Activated T-cell treated with anti-CD3 and anti-CD28 coated beads, Interleukin-2, amount 50 U/mL, for 72 hours (primary cell): ENCODE measurements at regions not wholly inside any gene's neighbourhood (a gene's known extent, or its start where the extent isn't known, plus 50 kb on each side); places are given as distances from the start of the nearest gene placed in this dataset.
"Not testable (repeated sequence)": the region's sequence is repeated elsewhere in the genome, so short reads cannot be mapped to it uniquely, and the experiment has no call there.

Experiments
- ATAC-seq, 2 donors: fragments of 150-1000 bp; cut with Tn5 transposase; replicated peaks in 1 of 2; 2 replicates each; pipeline ENCODE4 v1.10.0; 2021; ENCODE audit warnings: moderate library complexity in 2 of 2, mild to moderate bottlenecking in 1 of 2
- DNase-seq, 2 donors: peaks; one replicate each; pipeline ENCODE4 v3.0.0; 2021 to 2022; ENCODE audit warnings: mixed read lengths in 1 of 2
- H3K27ac Mint-ChIP-seq: one replicate; pipeline ENCODE4 v1.8.0; 2022; ENCODE audit warnings: mild to moderate bottlenecking, moderate library complexity, mixed read lengths
- H3K27me3 Mint-ChIP-seq: one replicate; pipeline ENCODE4 v1.8.0; 2022; ENCODE audit warnings: low read depth, mixed read lengths
- H3K36me3 Mint-ChIP-seq, 2 donors: one replicate each; pipeline ENCODE4 v1.8.0; 2022; ENCODE audit warnings: mixed read lengths in 2 of 2, mild to moderate bottlenecking in 1 of 2; ENCODE audit not compliant: insufficient read depth in 2 of 2
- H3K4me1 Mint-ChIP-seq: one replicate; pipeline ENCODE4 v1.8.0; 2022; ENCODE audit warnings: low read depth, mixed read lengths
- H3K4me3 Mint-ChIP-seq, 2 donors: one replicate each; pipeline ENCODE4 v1.8.0; 2022; ENCODE audit warnings: mild to moderate bottlenecking in 2 of 2, mixed read lengths in 2 of 2, moderate library complexity in 2 of 2
- H3K9me3 Mint-ChIP-seq, 2 donors: one replicate each; pipeline ENCODE4 v1.8.0; 2022; ENCODE audit warnings: mixed read lengths in 2 of 2

DNA sequence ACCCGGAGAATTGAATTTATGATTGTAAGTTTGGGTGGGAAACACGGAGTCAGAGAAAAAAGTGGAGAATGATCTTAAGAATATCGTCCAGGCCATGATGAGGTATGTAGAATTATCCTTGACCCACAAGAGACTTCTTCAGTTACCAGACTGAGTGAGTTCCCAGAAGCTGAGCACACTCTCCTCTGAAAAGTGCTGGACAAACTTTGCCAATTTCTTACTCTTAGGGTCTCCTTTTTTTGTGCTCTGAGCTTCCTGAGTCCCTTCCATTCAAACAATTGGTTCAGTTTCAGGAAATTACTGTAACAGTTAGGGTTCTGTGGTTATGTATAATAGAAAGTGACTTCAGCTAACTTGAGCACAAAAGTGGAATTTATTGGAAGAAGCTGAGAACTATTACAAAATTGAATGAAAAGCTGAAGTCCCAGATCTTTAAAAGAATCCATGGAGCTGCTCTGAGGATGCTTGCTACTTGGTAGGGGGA is 50.6 kb upstream of the EHBP1 start:
- no peaks in the 10 kb centered on the region for H3K4me1 Mint-ChIP-seq
- DNase-seq: no peak
- peaks cover 8% of the 10 kb centered on the region for H3K27me3 Mint-ChIP-seq
- no peak for ATAC-seq
- H3K9me3 Mint-ChIP-seq: peaks cover 0 to 3% of the 10 kb centered on the region in 2 donors
- H3K36me3 Mint-ChIP-seq: no peaks in the 10 kb centered on the region
- no peak overlapping the region for H3K27ac Mint-ChIP-seq
- H3K4me3 Mint-ChIP-seq: no peak overlapping the region

DNA sequence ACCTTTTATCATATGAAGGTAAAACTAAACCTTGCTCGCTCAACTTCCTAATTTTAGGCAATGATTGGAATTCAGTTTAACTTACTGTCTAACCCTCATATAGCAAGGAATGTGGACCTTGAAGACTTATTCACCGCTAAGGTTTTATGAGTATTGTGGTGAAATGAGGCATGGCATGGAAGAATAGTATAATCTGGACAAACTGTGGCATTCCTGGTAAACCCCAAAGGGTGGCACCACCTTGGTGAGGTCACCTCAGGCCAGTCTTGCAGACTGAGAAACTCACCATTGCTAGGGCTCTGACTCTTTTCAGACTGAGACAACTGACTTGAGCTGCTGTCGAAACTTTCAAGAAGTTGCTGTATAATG is 51.1 kb upstream of the EHBP1 start:
- no peak overlapping the region for H3K27ac Mint-ChIP-seq
- ATAC-seq (no peak), DNase-seq (no peak)
- H3K36me3 Mint-ChIP-seq: no peaks in the 10 kb centered on the region
- H3K4me1 Mint-ChIP-seq: no peaks in the 10 kb centered on the region
- H3K27me3 Mint-ChIP-seq: peaks cover 8% of the 10 kb centered on the region
- no peak overlapping the region for H3K4me3 Mint-ChIP-seq
- peaks cover 2 to 3% of the 10 kb centered on the region in 2 donors for H3K9me3 Mint-ChIP-seq

DNA sequence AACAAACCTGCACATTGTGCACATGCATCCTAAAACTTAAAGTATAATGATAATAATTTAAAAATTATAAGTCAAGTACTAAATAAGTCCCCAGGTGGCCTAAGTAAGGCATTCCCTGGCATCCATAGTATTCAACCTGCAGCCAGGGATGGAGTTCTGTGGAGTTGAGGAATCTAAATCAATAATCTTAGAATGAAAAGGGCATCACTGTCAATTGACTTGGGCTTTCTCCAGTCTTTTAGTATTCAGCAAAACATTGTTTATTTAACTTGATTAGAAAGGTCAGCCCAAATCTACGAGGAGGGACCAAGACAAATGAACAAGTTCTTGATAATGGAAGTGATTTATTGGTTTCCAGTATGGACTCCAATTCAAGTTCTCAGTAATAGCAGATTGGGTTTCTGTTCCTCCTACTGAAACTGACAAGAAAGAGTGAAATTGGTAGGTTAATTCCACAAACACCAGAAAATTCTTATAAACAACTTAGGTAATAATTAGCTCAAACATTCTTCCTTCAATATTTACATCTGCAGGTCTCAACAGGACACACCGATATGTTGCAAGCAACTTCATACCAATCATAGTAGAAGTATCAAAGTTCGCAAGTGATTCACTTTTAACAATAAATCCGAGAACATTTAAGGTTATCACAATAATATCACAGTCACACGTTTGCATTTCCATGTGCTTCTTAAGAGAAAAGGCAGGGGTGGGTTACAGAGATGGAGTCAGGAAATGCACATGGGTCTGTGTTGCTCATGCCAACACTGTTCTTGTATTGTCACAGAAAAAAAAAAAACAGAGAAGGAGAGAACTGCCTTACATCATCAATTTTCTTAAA is 51.7 kb upstream of the EHBP1 start:
- H3K27me3 Mint-ChIP-seq: peaks cover 8% of the 10 kb centered on the region

DNA sequence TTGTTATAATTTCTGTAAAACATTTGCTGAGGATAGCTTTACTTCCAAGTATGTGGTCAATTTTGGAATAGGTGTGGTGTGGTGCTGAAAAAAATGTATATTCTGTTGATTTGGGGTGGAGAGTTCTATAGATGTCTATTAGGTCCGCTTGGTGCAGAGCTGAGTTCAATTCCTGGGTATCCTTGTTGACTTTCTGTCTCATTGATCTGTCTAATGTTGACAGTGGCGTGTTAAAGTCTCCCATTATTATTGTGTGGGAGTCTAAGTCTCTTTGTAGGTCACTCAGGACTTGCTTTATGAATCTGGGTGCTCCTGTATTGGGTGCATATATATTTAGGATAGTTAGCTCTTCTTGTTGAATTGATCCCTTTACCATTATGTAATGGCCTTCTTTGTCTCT is 56.4 kb upstream of the EHBP1 start:
- not testable (repeated sequence) for ATAC-seq, DNase-seq, H3K4me3 Mint-ChIP-seq, H3K9me3 Mint-ChIP-seq, H3K27me3 Mint-ChIP-seq, H3K36me3 Mint-ChIP-seq, H3K4me1 Mint-ChIP-seq, H3K27ac Mint-ChIP-seq

More for the DNA sequence above, 51.7 kb upstream of the EHBP1 start:
- ATAC-seq: no peak
- Mint-ChIP-seq H3K36me3 (no peaks in the 10 kb centered on the region), H3K4me3 (no peak overlapping the region), H3K9me3 (peaks cover 2 to 3% of the 10 kb centered on the region in 2 donors), H3K4me1 (no peaks in the 10 kb centered on the region), H3K27ac (no peak overlapping the region)
- DNase-seq: no peak

DNA sequence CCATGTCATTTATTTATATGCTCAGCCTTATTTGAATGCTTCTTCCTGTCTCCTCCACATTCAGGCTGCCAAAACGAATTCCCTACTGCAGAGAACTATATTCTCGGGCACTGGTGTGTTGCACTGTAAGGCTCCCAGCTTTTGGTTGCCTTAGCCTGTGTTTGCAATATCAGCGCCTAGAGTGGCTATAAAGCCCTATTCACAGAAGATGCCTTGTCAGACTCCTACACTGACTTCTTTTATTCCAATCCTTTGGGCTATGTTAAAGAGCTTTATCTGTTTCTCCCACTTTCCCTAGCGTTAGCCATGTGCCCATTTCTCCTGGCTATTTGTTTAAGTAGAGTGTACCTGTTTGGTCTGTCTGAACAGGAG is 62.4 kb upstream of the EHBP1 start:
- Mint-ChIP-seq H3K27ac (no peak overlapping the region), H3K27me3 (no peaks in the 10 kb centered on the region), H3K36me3 (no peaks in the 10 kb centered on the region), H3K4me3 (no peak overlapping the region), H3K4me1 (no peaks in the 10 kb centered on the region), H3K9me3 (no peaks in the 10 kb centered on the region)
- DNase-seq (no peak), ATAC-seq (no peak)

DNA sequence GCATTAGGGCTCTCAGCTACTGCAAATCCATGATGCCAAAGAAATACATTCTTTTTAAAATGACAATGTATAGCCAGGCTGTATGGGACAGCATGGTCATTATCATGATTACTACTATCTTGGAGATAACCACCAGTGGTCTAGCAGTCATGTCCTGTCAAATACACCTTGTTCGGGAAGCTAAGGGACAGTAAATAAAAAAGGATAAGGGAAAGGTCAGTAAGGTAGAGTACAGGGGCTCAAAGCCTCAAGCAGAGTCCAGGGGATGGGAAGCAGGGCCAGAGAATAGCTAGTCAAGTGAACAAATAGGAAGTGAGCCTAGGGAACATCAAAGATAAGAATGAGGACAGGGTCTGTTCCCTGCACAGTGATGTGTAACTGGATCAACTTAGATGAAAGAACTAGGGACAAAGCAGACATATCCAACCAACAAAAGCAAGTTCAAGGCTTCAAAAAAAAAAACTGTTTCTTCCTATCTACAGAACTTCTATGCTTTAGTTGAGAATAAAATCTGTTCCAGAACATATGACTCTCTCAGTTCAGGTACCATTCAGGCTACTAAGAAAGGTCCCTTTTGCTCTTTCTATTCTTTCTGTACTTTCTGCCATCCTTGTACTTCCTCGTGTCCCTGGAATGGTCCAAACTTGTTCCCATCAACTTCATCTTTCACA is 62.9 kb upstream of the EHBP1 start:
- H3K27me3 Mint-ChIP-seq: no peaks in the 10 kb centered on the region
- ATAC-seq: no peak
- no peaks in the 10 kb centered on the region for H3K4me1 Mint-ChIP-seq
- H3K9me3 Mint-ChIP-seq: no peaks in the 10 kb centered on the region
- no peak for DNase-seq
- no peak overlapping the region for H3K4me3 Mint-ChIP-seq
- H3K27ac Mint-ChIP-seq: no peak overlapping the region
- H3K36me3 Mint-ChIP-seq: no peaks in the 10 kb centered on the region

DNA sequence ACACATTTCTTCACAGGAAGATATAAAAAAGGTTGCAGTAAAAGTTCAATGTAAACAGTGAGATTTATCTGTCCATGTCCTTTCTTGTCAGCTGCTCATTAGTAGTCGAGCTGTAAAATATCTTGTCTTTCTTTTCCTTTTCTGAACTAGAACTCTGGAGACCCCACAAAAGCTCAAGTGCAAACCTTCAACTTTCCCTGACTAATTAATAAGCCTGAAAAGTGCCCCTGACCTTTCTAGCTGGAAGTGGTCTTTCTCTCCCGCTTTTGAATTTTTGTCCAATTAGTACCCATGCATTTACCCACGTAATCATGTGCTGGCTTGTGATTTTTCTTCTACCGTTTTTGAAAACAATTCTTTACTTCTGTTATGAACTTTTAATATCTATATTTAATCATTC is 63.6 kb upstream of the EHBP1 start:
- Mint-ChIP-seq H3K9me3 (peaks cover 0 to 2% of the 10 kb centered on the region in 2 donors), H3K27me3 (no peaks in the 10 kb centered on the region), H3K4me3 (no peak overlapping the region), H3K36me3 (no peaks in the 10 kb centered on the region), H3K4me1 (no peaks in the 10 kb centered on the region), H3K27ac (no peak overlapping the region)
- DNase-seq: no peak
- ATAC-seq: no peak

DNA sequence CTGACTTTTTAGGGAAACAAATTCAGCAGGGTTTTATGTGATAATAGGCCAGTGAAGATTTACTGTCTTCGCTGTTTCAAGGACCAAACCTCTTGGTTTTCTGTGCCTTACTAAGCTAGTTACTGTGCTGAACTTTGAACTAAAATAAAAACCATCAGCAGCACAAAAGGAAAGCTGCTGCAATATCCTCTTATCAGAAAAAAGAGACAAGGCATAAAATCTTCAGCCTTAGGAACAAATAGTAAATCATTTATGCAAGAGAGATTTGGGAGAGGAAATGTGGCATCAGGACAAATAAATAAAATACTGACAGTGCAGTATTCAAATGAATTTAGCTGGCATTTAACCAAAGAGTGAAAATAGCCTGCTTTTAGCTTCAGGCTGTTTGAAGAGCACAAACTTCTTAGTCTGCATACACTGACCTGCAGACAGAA is 64.1 kb upstream of the EHBP1 start:
- no peak for ATAC-seq
- Mint-ChIP-seq H3K9me3 (peaks cover 0 to 2% of the 10 kb centered on the region in 2 donors), H3K4me3 (no peak overlapping the region), H3K36me3 (no peaks in the 10 kb centered on the region), H3K4me1 (no peaks in the 10 kb centered on the region), H3K27ac (no peak overlapping the region), H3K27me3 (no peaks in the 10 kb centered on the region)
- DNase-seq: no peak

DNA sequence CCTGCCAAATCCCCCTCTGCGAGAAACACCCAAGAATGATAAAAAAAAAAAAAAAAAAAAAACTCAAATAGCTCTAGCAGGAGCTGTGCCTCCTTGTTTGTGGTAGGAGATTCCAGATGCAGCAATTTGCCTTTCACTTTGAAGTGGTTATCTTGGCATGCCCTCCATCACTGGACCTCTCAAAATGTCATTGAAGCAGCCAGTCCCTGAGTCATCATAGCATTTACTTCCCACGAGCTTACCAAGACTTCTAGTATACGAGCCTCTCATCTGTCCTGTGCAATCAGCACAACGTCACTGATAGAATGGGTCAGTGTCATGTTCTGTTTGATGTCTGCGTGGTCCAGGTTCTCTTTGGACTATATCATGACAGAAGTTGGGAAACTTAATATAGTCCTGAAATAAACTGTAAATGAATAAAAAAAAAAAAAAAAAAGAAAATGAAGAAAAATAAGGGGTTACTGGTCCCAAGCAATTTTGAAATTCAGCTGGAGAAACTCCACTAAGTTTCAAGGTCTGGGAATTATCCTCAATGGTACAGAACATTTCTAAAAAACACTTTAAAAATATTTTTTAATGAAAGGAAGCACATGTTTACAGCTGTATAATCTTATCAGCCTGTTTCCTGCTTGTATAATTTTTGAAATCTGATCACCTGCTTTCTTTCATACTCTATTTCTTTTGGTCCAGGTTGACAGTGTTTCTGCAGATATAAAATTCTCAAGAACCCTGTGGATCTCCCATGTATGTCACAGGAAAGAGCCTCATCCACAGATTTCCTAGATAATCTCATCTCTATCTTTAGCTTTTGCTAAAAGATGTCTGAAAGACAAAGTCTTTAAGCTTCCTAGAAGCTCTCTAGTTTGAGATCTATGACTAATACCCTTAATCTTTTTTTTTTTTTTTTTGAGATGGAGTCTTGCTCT is 74.1 kb upstream of the EHBP1 start:
- Mint-ChIP-seq H3K4me3 (no peak overlapping the region), H3K27ac (no peak overlapping the region), H3K4me1 (no peaks in the 10 kb centered on the region), H3K27me3 (peaks cover 14% of the 10 kb centered on the region), H3K9me3 (peaks cover 3 to 4% of the 10 kb centered on the region in 2 donors), H3K36me3 (peaks cover 0 to 2% of the 10 kb centered on the region in 2 donors)
- DNase-seq: no peak
- ATAC-seq: no peak

DNA sequence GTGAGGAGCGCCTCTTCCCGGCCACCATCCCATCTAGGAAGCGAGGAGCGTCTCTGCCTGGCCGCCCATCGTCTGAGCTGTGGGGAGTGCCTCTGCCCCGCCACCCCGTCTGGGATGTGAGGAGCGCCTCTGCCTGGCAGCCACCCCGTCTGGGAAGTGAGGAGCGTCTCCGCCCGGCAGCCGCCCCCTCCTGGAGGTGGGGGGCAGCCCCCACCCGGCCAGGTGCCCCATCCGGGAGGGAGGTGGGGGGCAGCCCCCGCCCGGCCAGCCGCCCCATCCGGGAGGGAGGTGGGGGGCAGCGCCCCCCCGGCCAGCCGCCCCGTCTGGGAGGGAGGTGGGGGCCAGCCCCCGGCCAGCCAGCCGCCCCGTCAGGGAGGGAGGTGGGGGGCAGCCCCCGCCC is 75.3 kb upstream of the EHBP1 start:
- not testable (repeated sequence) for H3K27ac Mint-ChIP-seq, DNase-seq, ATAC-seq, H3K4me1 Mint-ChIP-seq, H3K9me3 Mint-ChIP-seq, H3K4me3 Mint-ChIP-seq, H3K36me3 Mint-ChIP-seq
- H3K27me3 Mint-ChIP-seq: peaks cover 14% of the 10 kb centered on the region

DNA sequence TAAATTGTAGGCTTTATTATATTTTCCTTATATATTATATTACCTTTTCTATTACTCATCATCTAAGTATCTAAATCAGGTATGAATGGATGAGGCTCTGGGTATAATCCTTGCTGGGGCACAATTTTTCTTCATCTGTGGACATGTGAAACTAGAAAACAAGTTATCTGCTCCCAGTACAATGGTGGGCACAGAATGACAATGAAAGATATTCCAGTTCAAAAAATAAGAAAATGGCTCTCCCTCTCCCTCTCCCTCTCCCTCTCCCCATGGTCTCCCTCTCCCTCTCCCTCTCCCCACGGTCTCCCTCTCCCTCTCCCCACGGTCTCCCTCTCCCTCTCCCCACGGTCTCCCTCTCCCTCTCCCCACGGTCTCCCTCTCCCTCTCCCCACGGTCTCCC is 76.2 kb upstream of the EHBP1 start:
- ATAC-seq, H3K27ac Mint-ChIP-seq, H3K9me3 Mint-ChIP-seq, H3K27me3 Mint-ChIP-seq, H3K36me3 Mint-ChIP-seq, H3K4me1 Mint-ChIP-seq, DNase-seq, H3K4me3 Mint-ChIP-seq: not testable (repeated sequence)

DNA sequence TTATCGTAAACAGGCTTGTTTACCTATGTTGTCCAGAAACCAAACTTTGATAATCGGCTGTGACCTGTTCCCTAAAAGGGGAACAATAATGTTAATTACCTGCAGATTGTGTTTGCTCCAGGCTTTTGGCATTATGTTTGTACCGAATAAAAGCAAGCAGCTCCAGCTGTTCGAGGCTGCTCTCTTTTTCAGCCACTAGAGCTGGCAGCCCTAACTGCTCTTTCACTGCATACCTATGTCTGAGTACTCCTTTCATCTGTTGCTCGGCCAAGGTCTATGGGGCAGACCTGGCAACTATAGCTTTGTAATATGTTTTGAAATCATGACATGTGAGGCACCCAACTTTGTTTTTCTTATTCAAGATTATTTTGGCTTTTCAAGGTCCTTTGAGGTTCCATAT is 77.8 kb upstream of the EHBP1 start:
- H3K4me3 Mint-ChIP-seq: no peak overlapping the region
- H3K9me3 Mint-ChIP-seq: no peaks in the 10 kb centered on the region
- DNase-seq: no peak
- no peak overlapping the region for H3K27ac Mint-ChIP-seq
- H3K36me3 Mint-ChIP-seq: peaks cover 0 to 2% of the 10 kb centered on the region in 2 donors
- no peak for ATAC-seq
- no peaks in the 10 kb centered on the region for H3K4me1 Mint-ChIP-seq
- peaks cover 3% of the 10 kb centered on the region for H3K27me3 Mint-ChIP-seq

DNA sequence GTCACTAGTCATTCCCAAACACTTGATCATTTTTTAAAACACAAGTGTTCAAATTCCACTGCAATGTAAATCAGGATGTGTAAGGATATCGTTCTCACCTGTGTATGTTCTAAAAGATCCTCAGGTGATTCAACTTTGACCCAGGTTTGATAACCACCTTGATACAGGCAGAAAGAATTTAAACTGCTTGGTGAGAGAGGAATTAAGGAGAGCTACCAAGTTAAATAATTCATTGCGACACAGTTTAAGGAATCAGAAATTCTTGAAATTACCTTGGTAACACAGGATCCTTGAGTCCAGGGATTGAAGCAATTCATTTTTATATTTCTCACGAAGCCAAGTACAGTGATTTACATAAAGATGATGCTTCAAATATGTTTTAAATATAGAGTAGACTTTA is 80.7 kb upstream of the EHBP1 start:
- Mint-ChIP-seq H3K4me1 (no peaks in the 10 kb centered on the region), H3K4me3 (no peak overlapping the region), H3K9me3 (peaks cover 6% of the 10 kb centered on the region in 2 donors), H3K27ac (no peak overlapping the region), H3K36me3 (peaks cover 4 to 5% of the 10 kb centered on the region in 2 donors), H3K27me3 (peaks cover 6% of the 10 kb centered on the region)
- ATAC-seq (no peak), DNase-seq (no peak)
